Activated CD4-positive, alpha-beta memory T cell treated with anti-CD3 and anti-CD28 coated beads, Interleukin-2, amount 10 ng/mL, durations not matched to agents 7 days and 5 days (primary cell): ENCODE measurements at regions not wholly inside any gene's neighbourhood (a gene's known extent, or its start where the extent isn't known, plus 50 kb on each side); places are given as distances from the start of the nearest gene placed in this dataset.

Experiments
- CTCF ChIA-PET: fragments of 350-600 bp; sonication (Branson Sonifier 250); formaldehyde crosslinking; loops from one replicate; lab custom pipeline; 2021; ENCODE audit warnings: antibody characterized with exemption, inconsistent platforms; lab: Charles Lee
- POLR2A ChIA-PET: fragments of 350-600 bp; sonication (Branson Sonifier 250); formaldehyde crosslinking; loops from one replicate; lab custom pipeline; 2021; ENCODE audit warnings: antibody characterized with exemption; lab: Charles Lee
- DNase-seq: peaks from one replicate; pipeline ENCODE4 v3.0.0-alpha.2; 2020
- H3K27ac Mint-ChIP-seq: one replicate; pipeline ENCODE4 v1.8.0; 2021; ENCODE audit warnings: mild to moderate bottlenecking, mixed read lengths
- H3K27me3 Mint-ChIP-seq: one replicate; pipeline ENCODE4 v1.8.0; 2021; ENCODE audit warnings: mixed read lengths
- H3K36me3 Mint-ChIP-seq: one replicate; pipeline ENCODE4 v1.8.0; 2021; ENCODE audit warnings: low read depth, mixed read lengths
- H3K4me1 Mint-ChIP-seq: one replicate; pipeline ENCODE4 v1.8.0; 2021; ENCODE audit warnings: mixed read lengths
- H3K4me3 Mint-ChIP-seq: one replicate; pipeline ENCODE4 v1.8.0; 2021; ENCODE audit warnings: mild to moderate bottlenecking, mixed read lengths
- H3K9me3 Mint-ChIP-seq: one replicate; pipeline ENCODE4 v1.8.0; 2021; ENCODE audit warnings: mixed read lengths

- Mint-ChIP-seq H3K9me3 (peaks cover 5% of the 10 kb centered on the region), H3K36me3 (no peaks in the 10 kb centered on the region), H3K27ac (no peak overlapping the region), H3K4me1 (no peaks in the 10 kb centered on the region), H3K27me3 (no peaks in the 10 kb centered on the region), H3K4me3 (no peak overlapping the region)
- ChIA-PET CTCF (interaction anchor here (0.6 kb wide), 1 partner anchor 275 kb away, joined by 3 read pairs; no protein-coding TSS in a partner anchor), POLR2A (no interaction called here)
- no peak for DNase-seq
These were observed 881.2 kb upstream of the EPHA7 start for GRCh38 chr6:94300424-94301144.

- no peak for DNase-seq
- Mint-ChIP-seq H3K4me1 (no peaks in the 10 kb centered on the region), H3K27ac (no peak overlapping the region), H3K4me3 (no peak overlapping the region), H3K9me3 (peaks cover 6% of the 10 kb centered on the region), H3K36me3 (no peaks in the 10 kb centered on the region), H3K27me3 (no peaks in the 10 kb centered on the region)
- POLR2A ChIA-PET: no interaction called here
- CTCF ChIA-PET: no interaction called here
These were observed 869.8 kb upstream of the EPHA7 start for GRCh38 chr6:94289131-94289530.

GRCh38 chr6:94278146-94278545 is 858.8 kb upstream of the EPHA7 start:
- Mint-ChIP-seq H3K9me3 (no peaks in the 10 kb centered on the region), H3K36me3 (no peaks in the 10 kb centered on the region), H3K4me3 (no peak overlapping the region), H3K4me1 (no peaks in the 10 kb centered on the region), H3K27ac (no peak overlapping the region), H3K27me3 (no peaks in the 10 kb centered on the region)
- ChIA-PET POLR2A (no interaction called here), CTCF (no interaction called here)
- DNase-seq: no peak

- ChIA-PET POLR2A (no interaction called here), CTCF (no interaction called here)
- Mint-ChIP-seq H3K36me3 (no peaks in the 10 kb centered on the region), H3K27ac (no peak overlapping the region), H3K9me3 (peaks cover 3% of the 10 kb centered on the region), H3K27me3 (no peaks in the 10 kb centered on the region), H3K4me3 (no peak overlapping the region), H3K4me1 (no peaks in the 10 kb centered on the region)
- DNase-seq: no peak
These were observed 853.0 kb upstream of the EPHA7 start for GRCh38 chr6:94272327-94272726.

- ChIA-PET POLR2A (no interaction called here), CTCF (no interaction called here)
- no peak for DNase-seq
- Mint-ChIP-seq H3K9me3 (peaks cover 7% of the 10 kb centered on the region), H3K27me3 (no peaks in the 10 kb centered on the region), H3K27ac (no peak overlapping the region), H3K4me1 (no peaks in the 10 kb centered on the region), H3K36me3 (no peaks in the 10 kb centered on the region), H3K4me3 (no peak overlapping the region)
These were observed 851.0 kb upstream of the EPHA7 start for GRCh38 chr6:94270091-94270948.

GRCh38 chr6:94269256-94269655 is 849.9 kb upstream of the EPHA7 start:
- POLR2A ChIA-PET: no interaction called here
- Mint-ChIP-seq H3K4me3 (no peak overlapping the region), H3K4me1 (no peaks in the 10 kb centered on the region), H3K27me3 (no peaks in the 10 kb centered on the region), H3K9me3 (peaks cover 14% of the 10 kb centered on the region), H3K36me3 (no peaks in the 10 kb centered on the region), H3K27ac (no peak overlapping the region)
- CTCF ChIA-PET: no interaction called here
- no peak for DNase-seq

GRCh38 chr6:94260765-94261164 is 841.4 kb upstream of the EPHA7 start:
- ChIA-PET POLR2A (no interaction called here), CTCF (no interaction called here)
- Mint-ChIP-seq H3K9me3 (peaks cover 15% of the 10 kb centered on the region), H3K27me3 (no peaks in the 10 kb centered on the region), H3K4me3 (no peak overlapping the region), H3K36me3 (no peaks in the 10 kb centered on the region), H3K4me1 (no peaks in the 10 kb centered on the region), H3K27ac (no peak overlapping the region)
- no peak for DNase-seq

GRCh38 chr6:94254689-94255088 is 835.3 kb upstream of the EPHA7 start:
- POLR2A ChIA-PET: no interaction called here
- Mint-ChIP-seq H3K27ac (no peak overlapping the region), H3K27me3 (no peaks in the 10 kb centered on the region), H3K4me1 (no peaks in the 10 kb centered on the region), H3K9me3 (no peaks in the 10 kb centered on the region), H3K4me3 (no peak overlapping the region), H3K36me3 (no peaks in the 10 kb centered on the region)
- CTCF ChIA-PET: no interaction called here
- no peak for DNase-seq

GRCh38 chr6:94251878-94252277 is 832.5 kb upstream of the EPHA7 start:
- Mint-ChIP-seq H3K27me3 (no peaks in the 10 kb centered on the region), H3K27ac (no peak overlapping the region), H3K4me1 (no peaks in the 10 kb centered on the region), H3K4me3 (no peak overlapping the region), H3K36me3 (no peaks in the 10 kb centered on the region), H3K9me3 (no peaks in the 10 kb centered on the region)
- DNase-seq: no peak
- ChIA-PET CTCF (no interaction called here), POLR2A (no interaction called here)

- Mint-ChIP-seq H3K4me1 (no peaks in the 10 kb centered on the region), H3K27me3 (no peaks in the 10 kb centered on the region), H3K4me3 (no peak overlapping the region), H3K9me3 (peaks cover 3% of the 10 kb centered on the region), H3K36me3 (no peaks in the 10 kb centered on the region), H3K27ac (no peak overlapping the region)
- ChIA-PET POLR2A (no interaction called here), CTCF (no interaction called here)
- no peak for DNase-seq
These were observed 826.0 kb upstream of the EPHA7 start for GRCh38 chr6:94245395-94245794.

GRCh38 chr6:94238868-94239267 is 819.5 kb upstream of the EPHA7 start:
- H3K36me3 Mint-ChIP-seq: no peaks in the 10 kb centered on the region

GRCh38 chr6:94227741-94228140 is 808.4 kb upstream of the EPHA7 start:
- Mint-ChIP-seq H3K27ac (no peak overlapping the region), H3K27me3 (no peaks in the 10 kb centered on the region), H3K9me3 (no peaks in the 10 kb centered on the region), H3K4me1 (no peaks in the 10 kb centered on the region), H3K4me3 (no peak overlapping the region), H3K36me3 (no peaks in the 10 kb centered on the region)
- POLR2A ChIA-PET: no interaction called here
- DNase-seq: no peak
- CTCF ChIA-PET: no interaction called here

More at GRCh38 chr6:94238868-94239267, 819.5 kb upstream of the EPHA7 start:
- no peak overlapping the region for H3K27ac Mint-ChIP-seq
- H3K27me3 Mint-ChIP-seq: no peaks in the 10 kb centered on the region
- no peak overlapping the region for H3K4me3 Mint-ChIP-seq
- no peaks in the 10 kb centered on the region for H3K4me1 Mint-ChIP-seq
- no peak for DNase-seq
- CTCF ChIA-PET: no interaction called here
- peaks cover 9% of the 10 kb centered on the region for H3K9me3 Mint-ChIP-seq
- POLR2A ChIA-PET: no interaction called here

- no peaks in the 10 kb centered on the region for H3K9me3 Mint-ChIP-seq
- ChIA-PET CTCF (no interaction called here), POLR2A (no interaction called here)
- H3K4me3 Mint-ChIP-seq: no peak overlapping the region
- no peaks in the 10 kb centered on the region for H3K27me3 Mint-ChIP-seq
- no peaks in the 10 kb centered on the region for H3K36me3 Mint-ChIP-seq
- no peak for DNase-seq
- H3K4me1 Mint-ChIP-seq: no peaks in the 10 kb centered on the region
- H3K27ac Mint-ChIP-seq: no peak overlapping the region
These were observed 798.5 kb upstream of the EPHA7 start for GRCh38 chr6:94217836-94218235.
